ENCODE measurements at regions not wholly inside any gene's neighbourhood (a gene's known extent, or its start where the extent isn't known, plus 50 kb on each side); places are given as distances from the start of the nearest gene placed in this dataset.

DNA sequence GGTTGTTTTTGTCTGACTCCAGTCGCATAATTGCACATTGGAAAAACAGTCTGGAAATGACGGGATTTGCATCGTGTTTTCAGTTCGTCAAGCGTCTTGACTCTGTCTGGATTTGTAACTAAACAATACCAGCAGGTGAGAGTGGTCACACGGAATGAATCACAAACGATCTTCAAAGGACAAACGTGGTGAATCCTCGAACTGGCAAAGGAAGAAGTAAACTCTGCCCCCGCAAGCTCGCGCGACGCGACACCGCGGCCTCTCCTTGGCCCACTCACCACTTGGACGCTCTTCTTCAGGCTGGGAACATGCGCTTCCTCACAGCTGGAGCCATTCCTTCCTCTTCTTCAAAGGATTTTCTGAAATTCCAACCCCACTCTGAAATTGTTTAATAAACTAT lies 352.6 kb downstream of the THBS2 start:
- no peaks in the 10 kb centered on the region for H3K4me1 Mint-ChIP-seq (ENCODE audit: low read depth)
- TF ChIP-seq, protein P1, sequence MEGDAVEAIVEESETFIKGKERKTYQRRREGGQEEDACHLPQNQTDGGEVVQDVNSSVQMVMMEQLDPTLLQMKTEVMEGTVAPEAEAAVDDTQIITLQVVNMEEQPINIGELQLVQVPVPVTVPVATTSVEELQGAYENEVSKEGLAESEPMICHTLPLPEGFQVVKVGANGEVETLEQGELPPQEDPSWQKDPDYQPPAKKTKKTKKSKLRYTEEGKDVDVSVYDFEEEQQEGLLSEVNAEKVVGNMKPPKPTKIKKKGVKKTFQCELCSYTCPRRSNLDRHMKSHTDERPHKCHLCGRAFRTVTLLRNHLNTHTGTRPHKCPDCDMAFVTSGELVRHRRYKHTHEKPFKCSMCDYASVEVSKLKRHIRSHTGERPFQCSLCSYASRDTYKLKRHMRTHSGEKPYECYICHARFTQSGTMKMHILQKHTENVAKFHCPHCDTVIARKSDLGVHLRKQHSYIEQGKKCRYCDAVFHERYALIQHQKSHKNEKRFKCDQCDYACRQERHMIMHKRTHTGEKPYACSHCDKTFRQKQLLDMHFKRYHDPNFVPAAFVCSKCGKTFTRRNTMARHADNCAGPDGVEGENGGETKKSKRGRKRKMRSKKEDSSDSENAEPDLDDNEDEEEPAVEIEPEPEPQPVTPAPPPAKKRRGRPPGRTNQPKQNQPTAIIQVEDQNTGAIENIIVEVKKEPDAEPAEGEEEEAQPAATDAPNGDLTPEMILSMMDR (IDR thresholded peaks at IDR 0.05), result no peak
- H3K36me3 Mint-ChIP-seq (ENCODE audit: low read depth), result no peaks in the 10 kb centered on the region
- H3K27ac Mint-ChIP-seq, result no peak overlapping the region
- H3K27me3 Mint-ChIP-seq (ENCODE audit: insufficient read depth), result peaks cover 7% of the 10 kb centered on the region
- H3K4me3 Mint-ChIP-seq, result no peak overlapping the region
- no peaks in the 10 kb centered on the region for H3K9me3 Mint-ChIP-seq
- DNase-seq, result no peak

DNA sequence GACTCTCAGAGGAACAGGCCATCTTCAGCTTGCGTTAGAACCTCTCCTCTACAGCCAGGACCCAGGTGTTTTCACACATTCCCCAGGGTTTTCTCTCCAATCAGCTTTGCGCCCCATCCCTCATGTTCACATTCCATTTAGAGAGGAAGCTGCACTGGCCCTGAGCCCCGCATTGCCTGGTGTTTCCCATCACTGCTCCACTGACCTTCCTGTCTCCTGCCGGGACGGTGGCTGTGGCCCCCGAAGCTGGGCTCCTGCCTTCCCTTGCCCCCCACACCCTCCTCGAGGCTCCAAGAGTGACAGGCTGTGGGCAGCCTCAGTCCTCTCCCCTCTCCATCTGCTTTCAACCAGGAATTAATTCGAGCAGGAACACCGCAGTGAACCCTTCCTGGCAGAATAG lies 357.3 kb downstream of the THBS2 start:
- H3K27ac Mint-ChIP-seq, result no peak overlapping the region
- H3K27me3 Mint-ChIP-seq (ENCODE audit: insufficient read depth), result peaks cover 17% of the 10 kb centered on the region
- no peak overlapping the region for H3K4me3 Mint-ChIP-seq
- H3K9me3 Mint-ChIP-seq, result no peaks in the 10 kb centered on the region
- H3K4me1 Mint-ChIP-seq (ENCODE audit: low read depth), result peaks cover 10% of the 10 kb centered on the region
- TF ChIP-seq, protein P1 (IDR thresholded peaks at IDR 0.05), result no peak
- no peak for DNase-seq
- H3K36me3 Mint-ChIP-seq (ENCODE audit: low read depth), result no peaks in the 10 kb centered on the region

DNA sequence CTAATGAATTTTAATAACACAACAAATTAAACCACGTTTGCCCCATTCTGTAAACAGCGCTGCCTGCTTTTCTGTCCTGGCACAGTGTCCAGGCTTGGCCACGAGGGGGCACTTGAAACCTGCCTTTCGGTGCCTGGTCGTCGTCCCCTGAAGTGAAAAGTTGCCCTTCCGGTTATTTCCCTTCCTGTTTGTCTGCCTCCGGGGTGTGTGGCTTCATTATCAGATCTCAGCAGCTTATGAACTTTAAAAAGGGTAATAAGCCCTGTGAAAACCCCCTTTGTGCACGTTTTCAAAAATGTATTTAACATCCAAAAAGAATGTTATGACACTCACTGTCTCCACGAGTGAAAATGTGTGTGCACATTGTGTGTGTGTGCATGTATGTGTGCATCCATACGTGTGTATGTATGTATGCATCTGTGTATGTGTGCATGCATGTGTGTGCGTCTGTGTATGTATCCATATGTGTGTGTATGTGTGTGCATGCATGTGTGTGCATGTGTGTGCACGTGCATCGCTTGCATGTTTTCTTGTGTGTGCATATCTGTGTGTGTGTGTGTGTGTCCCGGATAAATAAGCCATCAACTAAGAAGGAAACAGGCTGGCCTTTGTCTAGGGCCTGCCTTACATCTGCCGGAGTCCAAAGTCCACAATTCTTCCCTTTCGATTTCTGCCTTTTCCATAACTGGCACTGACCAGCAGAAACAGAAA lies 358.4 kb downstream of the THBS2 start:
- H3K27ac Mint-ChIP-seq, result no peak overlapping the region
- no peaks in the 10 kb centered on the region for H3K9me3 Mint-ChIP-seq
- H3K4me3 Mint-ChIP-seq, result peak overlapping the region; percentile 67
- peaks cover 10% of the 10 kb centered on the region for H3K4me1 Mint-ChIP-seq (ENCODE audit: low read depth)
- DNase-seq, result peak; percentile 64
- peaks cover 27% of the 10 kb centered on the region for H3K27me3 Mint-ChIP-seq (ENCODE audit: insufficient read depth)
- TF ChIP-seq, protein P1 (IDR thresholded peaks at IDR 0.05), result peak; percentile 95
- H3K36me3 Mint-ChIP-seq (ENCODE audit: low read depth), result no peaks in the 10 kb centered on the region

DNA sequence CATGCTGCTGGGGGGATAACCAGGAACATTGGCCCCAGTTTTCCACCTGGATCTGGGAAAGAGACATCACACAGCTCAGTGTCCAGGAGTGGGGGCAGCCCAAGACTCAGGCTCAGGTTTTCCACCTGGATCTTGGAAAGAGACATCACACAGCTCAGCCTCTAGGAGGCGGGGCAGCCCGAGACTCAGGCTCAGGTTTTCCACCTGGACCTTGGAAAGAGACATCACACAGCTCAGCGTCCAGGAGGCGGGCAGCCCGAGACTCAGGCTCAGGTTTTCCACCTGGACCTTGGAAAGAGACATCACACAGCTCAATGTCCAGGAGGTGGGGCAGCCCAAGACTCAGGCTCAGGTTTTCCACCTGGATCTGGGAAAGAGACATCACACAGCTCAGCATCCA lies 361.6 kb downstream of the THBS2 start:
- H3K27me3 Mint-ChIP-seq (ENCODE audit: insufficient read depth), result peaks cover 35% of the 10 kb centered on the region
- no peak overlapping the region for H3K4me3 Mint-ChIP-seq

DNA sequence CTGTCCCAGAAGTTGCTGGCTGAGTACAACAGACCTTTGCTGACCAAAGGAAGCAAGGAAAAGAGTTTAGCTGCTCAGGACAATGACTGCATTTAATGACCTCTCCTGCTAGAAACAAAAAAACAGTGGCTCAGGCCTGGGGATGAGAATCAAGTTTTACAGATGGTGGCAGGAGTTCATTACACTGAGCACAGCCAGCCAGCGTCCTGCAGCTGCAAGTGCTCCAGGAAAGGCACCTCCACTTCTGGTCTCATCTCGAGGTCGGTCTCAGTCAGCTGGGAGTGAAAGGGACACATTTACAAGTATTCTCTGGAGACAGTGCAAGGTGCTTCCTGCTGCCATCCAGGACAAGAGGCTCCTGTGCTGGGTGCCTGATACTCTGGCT lies 362.7 kb downstream of the THBS2 start:
- Mint-ChIP-seq H3K4me1 (ENCODE audit: low read depth) (peaks cover 10% of the 10 kb centered on the region), H3K27ac (no peak overlapping the region), H3K9me3 (no peaks in the 10 kb centered on the region), H3K27me3 (ENCODE audit: insufficient read depth) (peaks cover 35% of the 10 kb centered on the region), H3K4me3 (no peak overlapping the region), H3K36me3 (ENCODE audit: low read depth) (no peaks in the 10 kb centered on the region)
- no peak for DNase-seq
- TF ChIP-seq, protein P1 (IDR thresholded peaks at IDR 0.05), result no peak

More for the DNA sequence above, 361.6 kb downstream of the THBS2 start:
- DNase-seq, result no peak
- Mint-ChIP-seq H3K4me1 (ENCODE audit: low read depth) (peaks cover 10% of the 10 kb centered on the region), H3K27ac (no peak overlapping the region), H3K9me3 (no peaks in the 10 kb centered on the region), H3K36me3 (ENCODE audit: low read depth) (no peaks in the 10 kb centered on the region)
- TF ChIP-seq, protein P1 (IDR thresholded peaks at IDR 0.05), result peak; percentile 28; the same call in 1 of the 2 replicates

Data from HFFc6 (cell line).